Liver (tissue), 7 donors: ENCODE measurements at regions not wholly inside any gene's neighbourhood (a gene's known extent, or its start where the extent isn't known, plus 50 kb on each side); places are given as distances from the start of the nearest gene placed in this dataset.
"Not testable (repeated sequence)": the region's sequence is repeated elsewhere in the genome, so short reads cannot be mapped to it uniquely, and the experiment has no call there.

Source experiments
- DNase-seq: peaks from one replicate; pipeline ENCODE4 v3.0.0-alpha.2; 2017; ENCODE audit warnings: low spot score
- H3K27ac ChIP-seq, 2 donors: one replicate each; pipeline ENCODE4 v1.7.0; 2013; ENCODE audit warnings: inconsistent platforms in 2 of 2, low read length in 2 of 2, control low read depth in 1 of 2, low read depth in 1 of 2, mild to moderate bottlenecking in 1 of 2
- H3K27me3 ChIP-seq, 4 donors: one replicate each; pipeline versions ENCODE4 v1.6.1 to v1.7.0; 2013; ENCODE audit warnings: low read length in 3 of 4, inconsistent platforms in 1 of 4, mild to moderate bottlenecking in 1 of 4, moderate library complexity in 1 of 4; ENCODE audit not compliant: control insufficient read depth in 4 of 4, insufficient read depth in 4 of 4
- H3K36me3 ChIP-seq, 4 donors: one replicate each; pipeline versions ENCODE4 v1.6.1 to v1.7.0; 2013; ENCODE audit warnings: low read length in 3 of 4, mild to moderate bottlenecking in 3 of 4, low read depth in 1 of 4, moderate library complexity in 1 of 4; ENCODE audit not compliant: control insufficient read depth in 4 of 4, insufficient read depth in 3 of 4
- H3K4me1 ChIP-seq, 4 donors: one replicate each; pipeline versions ENCODE4 v1.6.1 to v1.7.0; 2013; ENCODE audit warnings: low read length in 3 of 4, mild to moderate bottlenecking in 3 of 4, moderate library complexity in 1 of 4; ENCODE audit not compliant: control insufficient read depth in 4 of 4, insufficient read depth in 4 of 4
- H3K4me3 ChIP-seq, 3 donors: one replicate each; pipeline versions ENCODE4 v1.6.1 to v1.7.0; 2013; ENCODE audit warnings: low read length in 3 of 3, control low read depth in 1 of 3, low read depth in 1 of 3, mild to moderate bottlenecking in 1 of 3
- H3K9ac ChIP-seq, 2 donors: one replicate each; pipeline ENCODE4 v1.7.0; 2013; ENCODE audit warnings: low read length in 2 of 2, mild to moderate bottlenecking in 2 of 2, moderate library complexity in 2 of 2, control low read depth in 1 of 2, low read depth in 1 of 2
- H3K9me3 ChIP-seq, 4 donors: one replicate each; pipeline versions ENCODE4 v1.6.1 to v1.7.0; 2013; ENCODE audit warnings: low read length in 3 of 4; ENCODE audit not compliant: control insufficient read depth in 4 of 4
- EGR1 ChIP-seq, 2 donors: IDR thresholded peaks; 2 replicates each; pipeline ENCODE4 v1.6.1; 2016 to 2018; ENCODE audit warnings: antibody characterized with exemption in 2 of 2, low read depth in 2 of 2
- FOXA1 ChIP-seq: IDR thresholded peaks from 2 replicates; pipeline ENCODE4 v1.6.1; 2016; ENCODE audit warnings: antibody characterized with exemption
- FOXA2 ChIP-seq: IDR thresholded peaks from 2 replicates; pipeline ENCODE4 v1.6.1; 2016; ENCODE audit warnings: antibody characterized with exemption
- HNF4G ChIP-seq: IDR thresholded peaks from 2 replicates; pipeline ENCODE4 v1.6.1; 2016; ENCODE audit warnings: antibody characterized with exemption
- JUND ChIP-seq, 2 donors: IDR thresholded peaks; 2 replicates each; pipeline ENCODE4 v1.6.1; 2016; ENCODE audit warnings: antibody characterized with exemption in 2 of 2
- RAD21 ChIP-seq, 2 donors: IDR thresholded peaks; 2 replicates each; pipeline ENCODE4 v1.6.1; 2016; ENCODE audit warnings: antibody characterized with exemption in 2 of 2, mild to moderate bottlenecking in 2 of 2
- TAF1 ChIP-seq: conservative IDR thresholded peaks from 2 replicates; pipeline ENCODE4 v1.6.1; 2016; ENCODE audit warnings: antibody characterized with exemption, mild to moderate bottlenecking
- WGBS: extraction: QIAGEN DNeasy Blood & Tissue Kit; methylation state at CpG from one replicate; pipeline ENCODE4 v1.1.7; 2013; 5-methylcytosine and 5-hydroxymethylcytosine counted together
- donor health status: healthy.
- donor health status: healthy.
- donor health status: healthy.
- donor health status: healthy.

DNA sequence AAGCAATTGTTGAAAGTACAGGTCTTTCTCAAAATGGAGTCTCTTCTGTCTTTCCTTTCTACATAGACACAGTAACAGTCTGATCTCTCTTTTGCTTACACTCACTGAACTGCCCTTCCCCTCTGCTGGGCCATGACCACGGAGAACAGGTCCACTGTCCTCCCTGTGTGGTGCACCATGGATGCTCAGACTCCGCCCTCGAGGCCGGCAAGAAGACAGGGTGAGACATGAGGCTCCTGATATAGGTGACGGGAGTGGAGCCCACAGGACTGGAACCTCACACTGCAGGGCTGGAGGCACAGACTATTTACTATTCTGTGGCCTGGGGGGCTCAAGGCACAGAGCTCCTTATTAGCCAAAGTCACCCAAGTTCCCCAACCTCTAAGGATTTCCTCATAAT is 118.1 kb downstream of the ADRA2C start:
- not testable (repeated sequence) for DNase-seq, H3K27me3 ChIP-seq, H3K9ac ChIP-seq, H3K36me3 ChIP-seq, H3K4me3 ChIP-seq, H3K9me3 ChIP-seq, H3K27ac ChIP-seq, H3K4me1 ChIP-seq
- 63% methylated on average over 5 of the region's 5 CpGs for WGBS

- H3K27ac ChIP-seq, H3K27me3 ChIP-seq, H3K4me1 ChIP-seq, H3K4me3 ChIP-seq, H3K9ac ChIP-seq, H3K9me3 ChIP-seq, H3K36me3 ChIP-seq, DNase-seq: not testable (repeated sequence)
- 29% methylated on average over 8 of the region's 8 CpGs for WGBS
Observed at GRCh38 chr4:3893590-3893989, 127.4 kb downstream of the ADRA2C start.

DNA sequence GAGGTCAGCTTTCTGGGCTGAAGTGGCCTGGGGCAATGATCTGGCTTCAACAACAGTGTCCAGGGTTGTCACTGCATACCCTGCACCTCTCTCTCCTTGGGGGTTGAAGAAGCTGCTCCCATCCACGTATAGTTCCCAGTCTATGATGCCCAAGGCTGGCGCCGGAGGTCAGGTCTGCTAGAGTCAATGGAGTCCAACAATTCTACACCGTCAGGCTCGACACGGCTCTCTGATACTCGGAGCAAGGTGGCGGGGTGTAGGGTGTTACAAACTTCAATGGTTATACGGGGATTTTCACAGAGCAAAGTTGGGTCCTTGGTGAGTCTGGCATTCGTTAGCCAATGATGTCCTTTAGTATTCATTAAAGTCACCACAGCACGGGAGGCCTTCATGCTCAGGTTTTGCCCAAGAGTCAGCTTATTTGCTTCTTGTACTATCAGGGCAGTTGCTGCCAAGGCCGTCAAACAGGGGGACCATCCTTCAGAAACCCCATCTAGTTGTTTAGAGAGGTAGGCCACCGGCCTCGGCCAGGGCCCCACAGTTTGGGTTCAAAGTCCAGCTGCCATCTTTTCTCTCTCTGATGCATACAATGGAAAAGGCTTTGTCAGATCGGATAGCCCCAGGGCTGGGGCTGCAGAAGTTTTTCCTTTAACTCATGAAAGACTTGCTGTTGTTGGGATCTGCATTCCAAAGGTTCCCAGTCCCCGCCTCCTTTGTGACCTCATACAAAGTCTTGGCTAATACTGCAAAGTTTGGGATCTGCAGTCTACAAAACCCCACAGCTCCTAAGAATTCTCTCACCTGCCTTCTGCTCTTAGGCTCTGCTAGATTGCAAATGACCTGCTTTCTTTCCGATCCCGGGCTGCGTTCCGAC is 128.1 kb downstream of the ADRA2C start:
- not testable (repeated sequence) for H3K9ac ChIP-seq, H3K4me1 ChIP-seq, H3K36me3 ChIP-seq, H3K4me3 ChIP-seq, H3K27ac ChIP-seq, DNase-seq, H3K9me3 ChIP-seq, H3K27me3 ChIP-seq
- WGBS = 74% methylated on average over 20 of the region's 20 CpGs

GRCh38 chr4:3896441-3896840 is 130.3 kb downstream of the ADRA2C start:
- no peaks in the 10 kb centered on the region for H3K36me3 ChIP-seq
- H3K27ac ChIP-seq = no peak overlapping the region
- no peaks in the 10 kb centered on the region for H3K9me3 ChIP-seq
- no peak overlapping the region for H3K4me3 ChIP-seq
- no peak for DNase-seq
- WGBS = 64% methylated on average over 6 of the region's 6 CpGs
- H3K27me3 ChIP-seq = no peaks in the 10 kb centered on the region
- no peaks in the 10 kb centered on the region for H3K4me1 ChIP-seq
- H3K9ac ChIP-seq = no peak overlapping the region
- TF ChIP-seq RAD21 (IDR thresholded peaks at IDR 0.05) (no peak), TAF1 (no peak), FOXA1 (no peak), EGR1 (IDR thresholded peaks at IDR 0.05; ENCODE audit: low read depth in 2 of 2) (no peak), FOXA2 (no peak), JUND (IDR thresholded peaks at IDR 0.05) (no peak), HNF4G (no peak)

DNA sequence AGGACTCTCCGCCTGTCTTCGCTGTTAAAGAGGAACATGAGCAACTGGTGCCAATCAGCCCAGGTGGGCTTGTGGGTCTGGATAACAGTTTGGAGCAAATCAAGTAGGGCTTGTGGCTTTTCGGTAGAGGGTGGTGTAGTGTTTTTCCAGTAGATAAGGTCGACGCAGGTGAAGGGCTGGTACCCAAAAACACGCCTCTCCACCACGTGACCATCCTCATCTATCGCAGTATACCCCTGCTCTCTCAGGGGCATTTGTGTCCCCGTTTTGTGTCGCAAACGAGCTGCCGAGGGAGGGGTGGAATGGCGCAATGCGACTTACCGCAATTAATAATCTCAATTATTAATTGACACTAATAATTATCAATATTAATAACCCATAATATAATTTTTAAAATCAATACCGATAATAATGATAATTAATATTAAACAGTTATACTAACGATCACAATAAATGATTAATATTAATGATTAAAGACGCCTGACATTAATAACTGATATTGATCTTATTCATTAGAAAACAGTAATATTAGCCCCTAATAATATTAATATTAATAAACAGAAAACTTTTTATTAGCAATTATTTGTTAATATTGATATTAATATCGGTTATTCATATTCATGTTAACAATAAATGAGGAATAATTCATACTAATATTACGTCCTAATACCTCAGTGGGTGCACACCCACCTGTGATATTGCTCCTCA is 130.8 kb downstream of the ADRA2C start:
- H3K4me1 ChIP-seq, H3K36me3 ChIP-seq, DNase-seq, H3K9ac ChIP-seq, H3K9me3 ChIP-seq, H3K4me3 ChIP-seq, H3K27me3 ChIP-seq, H3K27ac ChIP-seq: not testable (repeated sequence)
- 86% methylated on average over 20 of the region's 20 CpGs for WGBS
